ENCODE measurements at regions not wholly inside any gene's neighbourhood (a gene's known extent, or its start where the extent isn't known, plus 50 kb on each side); places are given as distances from the start of the nearest gene placed in this dataset.

- TF ChIP-seq ZNF10 (CRISPR knock-in tag; IDR thresholded peaks at IDR 0.05; ENCODE audit: borderline replicate concordance, low read depth) (no peak), HMGXB4 (CRISPR knock-in tag; IDR thresholded peaks at IDR 0.05; ENCODE audit: borderline replicate concordance in 1 of 2, low read depth in 1 of 2) (no peak), ZBTB10 (CRISPR knock-in tag; IDR thresholded peaks at IDR 0.05; ENCODE audit: borderline replicate concordance) (no peak), HOXD1 (CRISPR knock-in tag; IDR thresholded peaks at IDR 0.05) (no peak), ZNF121 (CRISPR knock-in tag; IDR thresholded peaks at IDR 0.05) (no peak), DMTF1 (CRISPR knock-in tag; IDR thresholded peaks at IDR 0.05) (no peak), ZNF451 (CRISPR knock-in tag; IDR thresholded peaks at IDR 0.05) (no peak)
These were observed 107.1 kb downstream of the RAB18 start for GRCh38 chr10:27611236-27611635.

Measured in HepG2 (cell line).